GM12872 (cell line): ENCODE measurements at regions not wholly inside any gene's neighbourhood (a gene's known extent, or its start where the extent isn't known, plus 50 kb on each side); places are given as distances from the start of the nearest gene placed in this dataset.

Source experiments
- CTCF ChIP-seq: IDR thresholded peaks from 3 replicates; pipeline ENCODE4 v1.5.1; 2011; ENCODE audit warnings: low read depth, mild to moderate bottlenecking, low read length, moderate library complexity; ENCODE audit not compliant: insufficient read depth

- no peak for TF ChIP-seq CTCF
Observed at GRCh38 chr10:130561681-130562080, 425.5 kb downstream of the GLRX3 start.

GRCh38 chr10:130567011-130567410 is 430.8 kb downstream of the GLRX3 start:
- TF ChIP-seq CTCF: no peak

GRCh38 chr10:130567436-130567835 is 431.2 kb downstream of the GLRX3 start:
- no peak for TF ChIP-seq CTCF

GRCh38 chr10:130568246-130568645 is 432.1 kb downstream of the GLRX3 start:
- no peak for TF ChIP-seq CTCF

- no peak for TF ChIP-seq CTCF
Observed at GRCh38 chr10:130570074-130570473, 433.9 kb downstream of the GLRX3 start.

GRCh38 chr10:130571674-130572073 is 435.5 kb downstream of the GLRX3 start:
- TF ChIP-seq CTCF: no peak

GRCh38 chr10:130573446-130573845 is 437.3 kb downstream of the GLRX3 start:
- no peak for TF ChIP-seq CTCF

GRCh38 chr10:130575756-130576285 is 439.6 kb downstream of the GLRX3 start:
- no peak for TF ChIP-seq CTCF
